BE2C (cell line): ENCODE measurements at regions not wholly inside any gene's neighbourhood (a gene's known extent, or its start where the extent isn't known, plus 50 kb on each side); places are given as distances from the start of the nearest gene placed in this dataset.
A peak's percentile ranks its signal among the peaks of the same experiment; 100 is the strongest.
"Not testable (repeated sequence)": the region's sequence is repeated elsewhere in the genome, so short reads cannot be mapped to it uniquely, and the experiment has no call there.

Experiments
- DNase-seq: peaks from one replicate; pipeline ENCODE4 v3.0.0-alpha.2; 2020
- H3K27me3 ChIP-seq: fragments of 250-450 bp; sonication (Bioruptor Pico); 2 replicates; pipeline ENCODE4 v1.5.1; 2020; ENCODE audit warnings: mild to moderate bottlenecking
- H3K36me3 ChIP-seq: fragments of 250-450 bp; sonication (Bioruptor Pico); 2 replicates; pipeline ENCODE4 v1.5.1; 2020; ENCODE audit warnings: mild to moderate bottlenecking
- H3K4me1 ChIP-seq: fragments of 250-450 bp; sonication (Bioruptor Pico); 2 replicates; pipeline ENCODE4 v1.5.1; 2020
- H3K4me3 ChIP-seq: 2 replicates; pipeline ENCODE4 v1.5.1; 2011; ENCODE audit warnings: low read depth, low read length
- H3K9me3 ChIP-seq: fragments of 250-450 bp; sonication (Bioruptor Pico); 2 replicates; pipeline ENCODE4 v1.5.1; 2020
- CTCF ChIP-seq: IDR thresholded peaks from 2 replicates; pipeline ENCODE4 v1.5.1; 2012; ENCODE audit warnings: mild to moderate bottlenecking, low read depth, low read length

- H3K9me3 ChIP-seq, result no peaks in the 10 kb centered on the region
- no peak overlapping the region for H3K4me3 ChIP-seq
- H3K36me3 ChIP-seq, result no peaks in the 10 kb centered on the region
- TF ChIP-seq CTCF, result peak; percentile 30
- no peaks in the 10 kb centered on the region for H3K4me1 ChIP-seq
- no peak for DNase-seq
- H3K27me3 ChIP-seq, result no peaks in the 10 kb centered on the region
Measured at GRCh38 chr5:118593003-118593328, 395.4 kb downstream of the DTWD2 start.

- Histone ChIP-seq H3K4me1 (no peaks in the 10 kb centered on the region), H3K9me3 (no peaks in the 10 kb centered on the region), H3K27me3 (no peaks in the 10 kb centered on the region), H3K36me3 (no peaks in the 10 kb centered on the region), H3K4me3 (no peak overlapping the region)
- TF ChIP-seq CTCF, result no peak
- DNase-seq, result no peak
Measured at GRCh38 chr5:118592229-118593002, 395.9 kb downstream of the DTWD2 start.

- H3K27me3 ChIP-seq, result no peaks in the 10 kb centered on the region
- H3K9me3 ChIP-seq, result no peaks in the 10 kb centered on the region
- no peaks in the 10 kb centered on the region for H3K36me3 ChIP-seq
- no peak overlapping the region for H3K4me3 ChIP-seq
- no peaks in the 10 kb centered on the region for H3K4me1 ChIP-seq
- DNase-seq, result no peak
- TF ChIP-seq CTCF, result no peak
Measured at GRCh38 chr5:118590806-118591205, 397.5 kb downstream of the DTWD2 start.

DNA sequence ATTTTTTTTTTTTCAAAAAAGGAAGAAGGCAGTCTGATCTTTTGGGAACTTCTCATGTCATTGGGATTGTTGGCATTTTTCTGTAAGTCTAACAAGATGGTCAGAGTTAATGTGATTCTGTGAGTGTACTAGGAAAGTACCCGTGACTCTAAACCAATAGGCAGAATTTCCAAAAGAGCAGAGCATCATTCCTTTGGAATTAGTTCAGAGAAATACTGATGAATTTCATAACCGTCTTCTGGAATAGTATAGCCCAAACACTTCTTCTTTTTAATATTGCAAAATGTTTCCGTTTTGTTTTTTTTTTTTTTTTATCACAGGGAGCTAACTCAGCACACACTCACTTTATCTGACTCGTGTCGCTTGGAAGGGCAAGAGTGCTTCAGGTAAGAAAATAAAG is 407.4 kb downstream of the DTWD2 start:
- H3K36me3 ChIP-seq, result no peaks in the 10 kb centered on the region
- no peak overlapping the region for H3K4me3 ChIP-seq
- H3K9me3 ChIP-seq, result no peaks in the 10 kb centered on the region
- no peak for TF ChIP-seq CTCF
- DNase-seq, result no peak
- H3K4me1 ChIP-seq, result no peaks in the 10 kb centered on the region
- no peaks in the 10 kb centered on the region for H3K27me3 ChIP-seq

DNA sequence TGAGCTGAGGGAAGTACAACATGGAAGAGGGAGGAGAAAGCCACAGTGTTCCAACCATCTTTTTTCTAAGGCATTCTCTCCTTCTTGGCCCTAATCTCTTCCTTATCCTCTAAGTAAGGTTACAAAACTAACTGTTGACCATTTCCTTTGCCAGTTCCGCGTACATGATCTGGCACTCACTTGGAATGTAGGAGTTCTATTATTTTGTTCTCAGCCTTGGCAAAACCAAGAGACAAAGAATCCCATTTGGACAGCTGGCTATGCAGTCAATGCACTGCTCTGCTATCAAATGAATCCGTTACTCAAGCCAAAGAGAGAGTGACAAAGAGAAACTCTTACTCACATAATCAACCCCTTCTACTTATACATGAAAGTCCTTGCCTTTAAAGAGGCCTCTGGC is 410.3 kb downstream of the DTWD2 start:
- Histone ChIP-seq H3K27me3 (no peaks in the 10 kb centered on the region), H3K9me3 (no peaks in the 10 kb centered on the region), H3K4me1 (no peaks in the 10 kb centered on the region), H3K36me3 (no peaks in the 10 kb centered on the region), H3K4me3 (no peak overlapping the region)
- DNase-seq, result no peak
- TF ChIP-seq CTCF, result no peak

DNA sequence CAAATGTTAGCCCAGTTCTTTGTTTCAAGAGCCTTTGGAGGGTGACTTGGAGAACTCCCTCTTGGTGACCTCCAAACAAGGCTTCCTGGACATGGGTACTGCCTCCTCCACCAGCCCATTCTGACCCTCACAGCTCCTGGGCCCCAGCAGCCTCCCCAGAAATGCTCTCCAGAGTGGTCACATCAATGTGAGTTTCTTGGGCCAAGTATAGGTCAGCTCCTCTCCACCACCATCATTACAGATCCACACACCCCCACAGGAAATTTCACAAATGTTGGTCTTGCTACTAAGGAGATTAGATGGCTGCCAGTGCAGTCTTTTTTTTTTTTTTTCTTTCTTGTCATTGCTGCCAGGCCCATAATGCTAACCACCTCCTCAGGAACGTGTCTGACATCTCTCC is 410.7 kb downstream of the DTWD2 start:
- Histone ChIP-seq H3K9me3 (no peaks in the 10 kb centered on the region), H3K36me3 (no peaks in the 10 kb centered on the region), H3K27me3 (no peaks in the 10 kb centered on the region), H3K4me1 (no peaks in the 10 kb centered on the region), H3K4me3 (no peak overlapping the region)
- TF ChIP-seq CTCF, result no peak
- DNase-seq, result no peak

GRCh38 chr5:118570276-118570675 is 418.1 kb downstream of the DTWD2 start:
- not testable (repeated sequence) for H3K27me3 ChIP-seq, H3K4me1 ChIP-seq, H3K9me3 ChIP-seq, H3K36me3 ChIP-seq, DNase-seq, H3K4me3 ChIP-seq

DNA sequence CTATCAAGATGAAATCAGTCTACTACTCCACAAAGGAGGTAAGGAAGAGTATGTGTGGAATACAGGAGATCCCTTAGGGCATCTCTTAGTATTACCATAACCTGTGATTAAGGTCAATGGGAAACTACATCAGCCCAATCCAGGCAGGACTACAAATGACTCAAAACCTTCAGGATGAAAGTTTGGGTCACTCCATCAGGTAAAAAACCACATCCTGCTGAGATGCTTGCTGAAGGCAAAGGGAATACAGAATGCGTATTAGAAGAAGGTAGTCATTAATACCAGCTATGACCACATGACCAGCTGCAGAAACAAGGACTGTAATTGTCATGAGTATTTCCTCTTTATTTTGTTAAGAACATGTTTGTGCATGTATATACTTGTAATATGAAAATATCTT is 418.8 kb downstream of the DTWD2 start:
- not testable (repeated sequence) for H3K27me3 ChIP-seq, DNase-seq, H3K36me3 ChIP-seq, H3K4me1 ChIP-seq, H3K9me3 ChIP-seq, H3K4me3 ChIP-seq
